ENCODE measurements at regions not wholly inside any gene's neighbourhood (a gene's known extent, or its start where the extent isn't known, plus 50 kb on each side); places are given as distances from the start of the nearest gene placed in this dataset.
A peak's percentile ranks its signal among the peaks of the same experiment; 100 is the strongest.
"Not testable (repeated sequence)": the region's sequence is repeated elsewhere in the genome, so short reads cannot be mapped to it uniquely, and the experiment has no call there.

DNA sequence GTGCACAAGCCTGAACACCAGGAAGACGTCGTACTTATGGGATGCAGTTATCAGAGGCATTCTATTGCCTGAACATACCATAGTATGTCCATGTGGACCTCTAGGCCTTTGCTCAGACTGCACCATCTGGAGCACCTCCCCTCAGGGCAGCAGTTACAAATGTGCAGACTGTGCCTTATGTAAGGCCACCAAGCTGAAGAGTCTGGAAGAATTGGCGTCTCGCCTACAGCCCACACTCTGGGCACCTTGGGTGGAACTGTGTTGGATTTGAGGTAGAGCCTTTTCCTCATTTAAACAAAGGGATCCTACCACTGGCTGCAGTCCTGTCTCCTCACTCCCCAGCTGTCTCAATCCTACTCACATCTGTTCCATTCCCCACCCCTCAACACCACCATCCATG is 204.3 kb upstream of the FRMD6 start:
- DNase-seq = no peak

DNA sequence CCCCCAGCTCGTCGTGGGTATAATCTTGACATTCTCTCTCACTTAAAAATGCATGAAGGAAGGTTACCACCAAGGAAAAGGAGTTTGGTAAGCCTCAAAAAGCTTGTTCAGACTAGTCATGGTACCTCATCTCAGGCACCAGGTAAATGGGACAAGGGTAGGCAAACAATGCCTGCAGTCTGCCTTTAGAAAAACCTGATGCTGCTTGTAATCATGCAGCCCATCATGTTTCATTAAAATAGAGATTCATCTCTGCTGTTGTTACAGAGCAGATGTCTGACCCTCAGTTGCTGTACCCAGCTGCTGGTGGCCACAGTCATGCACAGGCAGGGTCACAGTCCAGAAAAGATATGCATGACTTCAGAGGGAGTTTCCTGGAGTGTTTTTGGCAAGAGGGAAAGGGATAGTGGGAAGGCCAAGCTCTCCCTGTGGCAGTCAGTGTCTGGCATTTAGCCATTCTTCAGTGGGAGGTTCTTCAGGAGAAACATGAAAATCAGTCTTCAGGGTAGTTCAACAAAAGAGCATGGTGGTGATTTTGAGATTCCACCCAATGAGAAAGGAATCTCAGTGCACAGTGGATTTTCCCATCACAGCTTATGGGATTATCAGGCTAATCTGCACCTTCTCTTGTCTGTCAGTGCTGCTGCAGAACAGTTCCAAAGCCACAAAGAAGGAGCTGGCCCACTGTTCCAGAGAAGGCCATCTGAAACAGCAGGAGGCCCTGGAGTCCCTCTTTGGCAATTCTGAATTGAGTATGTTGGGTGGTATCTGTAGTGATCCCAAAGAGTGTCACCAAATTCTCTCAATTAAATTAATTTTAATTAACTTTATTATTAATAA is 202.7 kb upstream of the FRMD6 start:
- DNase-seq = peak; percentile 82

DNA sequence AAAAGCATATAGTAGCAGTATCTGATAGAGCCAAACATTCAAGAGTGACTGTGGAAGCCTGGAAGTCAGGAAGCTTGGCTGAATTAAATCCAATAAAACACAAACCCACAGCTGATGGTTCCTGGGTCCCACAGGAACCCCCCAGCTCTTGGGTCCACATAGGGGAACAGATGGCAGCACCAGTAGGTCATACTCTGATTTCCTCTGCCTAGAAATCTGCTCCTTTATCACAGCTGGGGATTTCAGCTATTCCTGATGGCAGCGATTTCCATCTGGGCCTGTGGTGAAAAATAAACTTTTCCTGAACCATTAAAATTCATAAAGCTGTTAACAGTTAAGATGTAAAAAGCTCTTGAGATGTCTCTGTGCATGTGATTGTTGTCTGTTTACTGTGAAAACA is 202.0 kb upstream of the FRMD6 start:
- DNase-seq = no peak

DNA sequence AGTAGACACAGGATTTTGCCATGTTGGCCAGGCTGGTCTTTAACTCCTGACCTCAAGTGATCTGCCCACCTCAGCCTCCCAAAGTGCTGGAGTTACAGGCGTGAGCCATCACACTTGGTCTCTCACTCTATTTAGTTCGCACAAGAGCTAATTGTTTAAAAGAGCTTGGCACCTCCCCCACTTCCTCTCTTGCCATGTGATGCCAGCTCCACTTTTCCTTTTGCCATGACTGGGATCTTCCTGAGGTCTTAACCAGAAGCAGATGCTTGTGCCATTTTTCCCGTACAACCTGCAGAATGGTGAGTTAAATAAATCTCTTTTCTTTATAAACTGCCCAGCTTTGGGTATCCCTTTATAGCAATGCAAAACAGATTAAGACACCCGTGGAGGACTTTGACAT is 200.1 kb upstream of the FRMD6 start:
- DNase-seq = no peak

DNA sequence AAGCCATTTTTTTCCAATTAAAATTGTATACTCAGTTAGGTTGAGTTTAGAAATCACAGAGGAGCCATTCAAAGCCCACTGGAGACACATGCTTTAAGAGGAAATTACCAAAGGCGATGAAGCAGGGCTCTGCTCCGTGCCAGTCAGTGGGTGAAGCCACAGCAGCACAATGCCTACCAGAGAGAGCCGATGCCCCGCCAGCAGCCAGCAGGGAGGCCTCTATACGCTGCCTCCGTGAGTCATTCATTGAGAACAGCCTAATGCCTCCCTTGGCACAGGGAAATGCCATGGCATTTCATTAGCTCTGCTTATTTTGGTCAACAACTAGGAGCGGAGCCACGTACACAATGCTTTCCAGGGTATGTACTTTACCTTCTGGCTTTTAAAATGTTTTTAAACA is 197.8 kb upstream of the FRMD6 start:
- no peak for DNase-seq

DNA sequence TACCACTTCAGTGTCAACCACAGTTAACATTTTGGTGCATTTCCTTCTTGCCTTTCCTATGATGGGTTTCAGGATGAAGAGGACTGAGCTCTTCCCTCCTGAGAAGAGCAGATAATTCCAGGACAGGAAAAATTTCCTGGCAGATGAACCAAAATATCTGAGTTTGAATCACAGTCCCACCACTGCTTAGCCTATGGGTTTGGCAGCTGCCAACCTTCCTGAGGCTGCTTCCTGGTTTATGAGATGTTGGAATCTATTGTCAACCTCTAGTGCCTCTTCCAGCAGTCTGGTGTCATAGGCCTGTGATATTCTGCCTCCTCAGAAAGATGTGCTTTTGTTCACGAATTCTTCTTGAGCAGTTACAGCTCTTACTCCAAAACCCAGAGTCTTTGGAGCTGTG is 197.4 kb upstream of the FRMD6 start:
- no peak for DNase-seq

DNA sequence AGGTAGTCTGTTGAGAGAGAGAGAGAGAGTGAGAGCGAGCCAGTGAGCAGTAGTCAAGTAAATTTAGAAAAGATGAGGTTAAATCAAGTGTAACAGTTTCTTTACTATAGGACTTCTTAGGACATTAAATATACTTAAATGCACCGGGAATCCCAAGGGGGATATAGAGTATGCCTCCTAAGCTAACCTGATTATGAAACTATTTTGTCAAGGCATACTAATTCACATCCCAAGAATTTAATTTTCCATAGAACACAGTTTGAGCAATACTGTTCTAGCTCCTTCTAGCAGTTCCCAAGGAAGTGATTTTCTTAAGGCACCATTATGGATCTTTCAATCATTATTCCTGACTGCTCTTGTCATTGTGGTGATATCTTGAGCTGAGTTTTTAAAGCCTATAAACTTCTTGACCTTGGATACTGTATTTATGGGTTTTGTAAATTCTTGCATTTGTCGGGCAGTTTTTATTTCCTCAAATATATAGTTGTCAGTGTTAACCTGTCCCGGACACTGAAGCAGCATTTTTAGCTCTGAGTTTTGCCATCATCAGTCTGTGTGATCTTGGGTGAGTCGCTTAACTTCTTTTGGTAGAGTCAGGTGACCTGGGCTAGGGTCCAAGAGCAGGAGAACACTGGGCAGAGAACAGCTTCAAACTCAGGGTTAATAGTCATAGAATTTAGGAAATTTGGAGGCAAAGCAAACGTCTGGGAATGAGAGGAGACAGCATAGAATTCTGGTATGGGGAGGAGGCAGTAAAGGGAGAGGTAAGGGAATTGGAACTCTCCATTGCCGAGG is 196.5 kb upstream of the FRMD6 start:
- no peak for DNase-seq

DNA sequence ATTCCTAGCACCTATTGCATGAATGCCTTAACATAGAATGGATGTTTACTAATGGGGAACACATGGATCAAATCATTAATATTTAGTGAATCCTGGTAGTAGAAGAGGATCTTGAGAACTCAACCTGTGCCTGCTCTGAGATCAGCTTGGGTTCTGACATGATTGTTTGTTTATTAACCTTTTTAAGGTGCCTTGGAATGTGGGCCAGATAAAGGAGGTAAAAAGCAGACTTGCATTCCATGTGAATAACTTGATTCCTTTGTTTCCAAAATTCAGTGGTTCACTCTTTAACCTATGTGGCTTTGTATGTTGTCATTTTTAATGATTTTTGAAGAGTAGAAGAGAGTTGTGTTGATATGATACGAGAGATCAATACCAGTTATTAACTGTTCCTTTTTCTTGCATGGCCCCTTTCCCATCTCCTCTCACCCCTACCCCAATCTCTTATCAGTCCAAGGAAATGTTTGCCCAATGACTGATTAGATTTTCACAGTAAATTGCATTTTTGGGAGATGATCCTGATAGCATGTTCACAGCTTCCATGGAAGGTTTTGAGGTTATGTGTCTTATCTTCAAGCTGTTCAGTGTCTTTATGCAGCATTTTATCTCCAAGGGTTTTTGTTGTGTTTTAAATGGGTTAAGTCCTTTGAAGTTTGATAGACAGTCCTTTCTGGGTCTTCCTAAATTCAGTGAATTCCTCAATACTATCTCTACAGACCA is 193.7 kb upstream of the FRMD6 start:
- DNase-seq = no peak

DNA sequence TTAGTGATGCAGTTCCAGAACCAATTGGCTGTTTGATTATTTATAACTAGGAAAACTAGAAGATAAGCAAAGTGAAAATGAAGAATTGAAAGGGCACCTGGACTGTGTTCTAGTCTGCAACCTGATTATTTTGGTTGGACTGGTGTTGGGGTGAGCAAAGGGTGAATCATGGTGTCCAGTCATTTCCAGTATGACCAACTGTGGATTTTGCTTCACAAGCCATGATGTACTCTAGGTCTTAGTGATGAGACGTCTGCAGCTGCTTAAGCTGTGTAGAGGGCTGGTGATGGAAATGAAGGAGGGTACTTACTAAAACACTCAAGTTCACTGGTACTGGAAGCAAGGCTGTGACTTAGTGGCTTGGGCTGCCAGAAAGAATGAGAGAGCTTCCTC is 193.2 kb upstream of the FRMD6 start:
- peak; percentile 97 for DNase-seq

DNA sequence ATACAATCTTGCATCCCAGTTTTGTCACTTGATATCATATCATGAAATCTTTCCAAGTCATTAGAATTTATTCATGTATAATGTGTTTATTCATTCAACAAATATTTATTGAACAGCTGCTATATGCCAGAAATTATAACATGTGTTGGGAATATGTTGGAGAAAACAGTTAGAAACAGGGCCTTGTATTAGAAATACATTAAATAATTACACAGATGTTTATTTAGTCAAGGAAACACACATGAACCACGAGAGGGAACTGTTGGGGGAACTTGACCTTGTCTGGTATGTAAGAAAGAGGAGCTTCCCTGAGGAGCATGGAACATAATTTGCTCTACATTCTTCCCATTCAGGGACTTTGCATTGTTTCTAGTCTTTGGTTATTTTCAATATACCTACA is 191.7 kb upstream of the FRMD6 start:
- DNase-seq = peak; percentile 66

DNA sequence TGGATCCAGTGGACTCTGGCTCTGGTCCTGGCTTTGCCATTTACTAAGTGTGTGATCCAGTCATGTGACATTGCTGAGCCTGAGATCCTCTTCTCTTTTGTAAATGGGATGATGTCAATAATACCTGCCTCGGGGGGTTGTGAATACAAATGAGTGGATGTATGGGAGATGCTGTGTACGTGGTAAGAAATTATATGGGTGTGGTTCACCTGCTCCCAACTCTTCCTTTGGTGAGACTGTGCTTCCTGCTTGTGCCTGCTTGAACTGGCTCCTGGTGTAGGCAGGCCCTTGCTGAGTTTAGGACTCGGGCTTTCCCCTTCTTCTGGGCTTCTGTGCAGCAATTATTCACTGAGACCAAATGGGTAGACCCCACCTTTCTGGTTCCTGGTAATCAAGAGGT is 189.5 kb upstream of the FRMD6 start:
- no peak for DNase-seq

DNA sequence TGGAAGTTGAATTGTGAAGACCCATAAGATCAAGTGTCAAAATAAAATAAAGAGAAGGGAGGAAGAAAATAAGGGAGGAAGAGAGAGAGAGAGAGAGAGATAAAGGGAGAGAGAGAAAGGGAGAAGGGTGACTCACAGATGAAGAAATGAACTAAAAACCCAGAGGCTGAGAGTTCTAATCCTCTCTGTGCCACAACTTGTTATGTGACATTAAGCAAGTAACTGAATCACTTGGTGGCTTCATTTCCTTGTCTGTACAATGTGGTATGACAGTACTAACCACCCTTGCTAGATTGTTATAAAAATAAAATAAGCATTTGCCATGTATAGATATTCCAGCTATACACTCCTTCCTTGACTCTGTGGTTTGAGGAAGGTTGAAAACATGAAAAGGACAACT is 189.0 kb upstream of the FRMD6 start:
- DNase-seq = no peak

DNA sequence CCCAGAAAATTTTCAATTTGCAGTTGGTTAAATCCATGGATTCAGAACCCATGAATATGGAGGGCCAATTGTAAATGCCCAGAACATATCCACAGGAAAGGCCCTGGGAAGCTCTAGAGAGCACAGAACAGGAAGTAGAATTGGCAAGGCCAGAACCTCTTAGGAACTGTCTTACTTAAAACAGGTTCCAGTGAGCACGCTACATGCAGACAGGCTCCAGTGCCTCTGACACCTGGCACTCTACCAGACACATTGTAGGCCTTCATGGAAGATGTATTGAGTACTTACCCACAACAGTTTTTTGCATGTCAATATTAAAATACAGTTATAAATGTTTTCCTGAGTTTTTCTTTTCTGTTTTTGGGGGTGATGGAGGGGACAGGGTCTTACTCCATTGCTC is 188.2 kb upstream of the FRMD6 start:
- DNase-seq = no peak

DNA sequence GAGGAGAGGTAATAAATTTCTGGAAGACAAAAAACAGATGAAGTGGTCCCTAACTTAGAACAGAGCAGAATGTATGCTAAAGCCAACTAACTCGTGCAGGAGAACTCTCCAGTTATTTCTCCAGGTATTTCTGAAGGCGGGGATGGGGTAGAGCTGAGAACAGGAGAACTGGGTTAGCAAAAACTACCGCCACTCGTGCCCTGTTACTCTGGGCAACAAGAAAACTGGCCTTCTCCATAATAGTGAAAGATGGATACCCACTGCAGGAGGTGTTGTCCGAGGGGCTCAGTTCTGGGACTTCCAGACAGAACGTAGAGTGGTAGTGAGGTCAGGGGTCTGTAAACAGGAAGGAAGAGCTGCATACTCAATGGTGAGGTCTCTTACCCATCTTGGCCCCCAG is 187.3 kb upstream of the FRMD6 start:
- no peak for DNase-seq

DNA sequence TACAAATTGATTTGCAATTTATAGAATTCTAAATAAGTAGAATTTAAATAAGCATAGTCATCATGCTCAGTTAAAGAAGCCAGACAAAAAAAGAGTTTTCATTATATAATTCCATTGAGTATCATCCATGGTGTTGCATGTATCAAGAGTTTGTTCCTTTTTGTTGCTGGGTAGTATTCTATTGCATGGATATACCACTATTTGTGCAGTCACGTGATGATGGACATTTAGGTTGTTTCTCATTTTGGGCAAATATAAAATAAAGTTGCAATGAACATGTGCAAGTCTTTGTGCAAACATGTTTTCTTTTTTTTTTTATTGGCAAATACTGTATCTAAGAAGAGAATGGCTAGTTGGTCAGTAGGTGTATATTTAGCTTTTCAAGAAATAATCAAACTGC is 186.2 kb upstream of the FRMD6 start:
- DNase-seq = no peak

DNA sequence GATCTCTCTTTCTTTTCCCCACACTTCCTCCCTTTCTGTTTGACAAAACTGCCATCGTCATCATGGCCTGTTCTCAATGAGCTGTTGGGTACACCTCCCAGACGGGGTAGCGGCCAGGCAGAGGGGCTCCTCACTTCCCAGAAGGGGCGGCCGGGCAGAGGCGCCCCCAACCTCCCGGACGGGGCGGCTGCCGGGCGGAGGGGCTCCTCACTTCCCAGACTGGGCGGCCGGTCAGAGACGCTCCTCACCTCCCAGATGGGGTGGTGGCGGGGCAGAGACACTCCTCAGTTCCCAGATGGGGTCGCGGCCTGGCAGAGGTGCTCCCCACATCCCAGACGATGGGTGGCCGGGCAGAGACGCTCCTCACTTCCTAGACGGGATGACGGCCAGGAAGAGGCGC is 184.3 kb upstream of the FRMD6 start:
- not testable (repeated sequence) for DNase-seq

DNA sequence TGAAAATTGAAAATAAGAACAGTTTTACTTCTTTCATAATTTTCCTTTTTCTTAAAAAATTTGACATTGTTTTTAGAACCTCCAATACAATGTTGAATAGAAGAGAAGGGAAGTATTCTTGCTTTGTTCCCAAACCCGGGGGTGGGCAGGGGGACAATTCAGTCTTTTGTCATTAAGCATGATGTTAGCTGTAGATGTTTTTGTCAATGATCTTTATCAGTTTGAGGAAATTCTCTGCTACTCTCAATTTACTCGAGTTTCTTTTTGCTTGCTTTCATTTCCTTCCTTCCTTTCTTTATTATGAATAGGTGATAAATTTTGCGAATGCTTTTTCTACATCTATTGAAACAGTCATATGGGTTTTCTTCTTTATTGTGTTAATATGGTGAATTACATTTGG is 183.2 kb upstream of the FRMD6 start:
- DNase-seq = no peak

DNA sequence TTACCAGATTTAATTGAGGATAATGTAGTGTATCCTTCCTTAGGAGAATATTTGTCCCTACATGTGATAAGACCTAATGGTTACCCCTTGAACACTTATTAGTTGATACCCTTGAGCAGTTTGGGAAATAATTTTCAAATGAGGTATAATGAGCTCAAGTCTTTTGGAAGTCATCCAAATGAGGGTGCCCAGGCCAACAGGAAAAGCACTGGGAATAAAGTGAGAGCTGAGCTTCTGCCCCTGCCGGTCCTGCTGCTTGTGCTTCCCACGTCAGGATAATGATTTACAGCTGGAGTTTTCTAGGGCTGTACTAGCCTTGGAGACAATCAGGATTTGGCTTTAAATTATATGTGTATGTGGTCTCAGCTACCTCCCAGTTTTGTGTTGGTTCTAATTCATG is 178.8 kb upstream of the FRMD6 start:
- DNase-seq = no peak

DNA sequence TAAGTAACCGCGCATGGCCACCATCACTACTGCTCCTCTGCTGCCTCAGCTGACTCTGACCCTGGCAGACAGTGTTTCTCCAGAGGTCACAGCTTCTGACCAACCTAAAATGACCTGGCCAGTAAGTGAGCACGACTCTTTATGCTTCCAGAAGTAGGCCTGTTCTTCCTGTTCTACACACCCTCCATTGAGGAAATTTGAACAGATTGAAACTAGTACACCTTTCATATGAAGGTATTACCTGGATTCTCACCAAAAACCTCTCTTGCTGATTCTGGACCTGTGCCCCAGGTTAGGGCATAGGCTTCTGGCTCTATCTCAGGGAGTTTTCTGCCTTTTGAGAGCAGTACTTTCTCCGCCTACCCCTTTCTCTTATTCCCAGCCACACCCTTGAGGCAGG is 178.4 kb upstream of the FRMD6 start:
- no peak for DNase-seq

DNA sequence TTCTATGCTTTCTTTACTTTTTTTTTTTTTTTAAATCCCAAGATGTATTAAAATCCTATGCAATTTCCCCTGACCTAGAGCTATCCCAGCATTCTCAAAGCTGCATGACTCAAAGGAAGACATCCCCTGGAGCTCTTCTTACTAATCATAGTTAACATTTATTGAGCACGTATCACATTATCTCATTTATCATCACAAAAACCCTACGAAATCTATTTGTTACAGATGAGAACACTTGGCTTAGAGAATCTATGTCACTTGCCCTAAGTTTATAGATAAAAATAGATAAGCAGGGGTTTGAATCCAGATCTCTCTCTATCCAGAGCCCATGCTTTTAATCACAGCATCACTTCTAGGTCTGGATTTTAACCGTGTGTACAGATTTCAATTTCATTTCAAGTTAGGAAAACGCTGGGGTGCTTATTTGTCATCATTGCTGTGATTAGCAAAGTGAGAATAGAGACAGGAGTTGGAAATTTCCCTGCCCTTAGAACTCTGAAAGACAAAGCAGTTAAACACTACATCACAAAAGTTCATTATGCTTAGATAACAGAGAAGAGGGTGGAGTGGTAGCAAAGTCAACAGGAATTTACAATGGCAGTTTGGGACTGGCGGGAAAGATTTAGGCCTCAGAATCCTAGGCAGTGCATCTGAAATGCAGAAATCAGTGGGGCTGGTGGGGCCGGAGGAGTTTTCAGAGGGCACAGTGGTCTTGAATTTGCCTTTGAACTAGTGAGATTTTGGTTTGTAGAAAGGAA is 177.7 kb upstream of the FRMD6 start:
- peak; percentile 59 for DNase-seq

DNA sequence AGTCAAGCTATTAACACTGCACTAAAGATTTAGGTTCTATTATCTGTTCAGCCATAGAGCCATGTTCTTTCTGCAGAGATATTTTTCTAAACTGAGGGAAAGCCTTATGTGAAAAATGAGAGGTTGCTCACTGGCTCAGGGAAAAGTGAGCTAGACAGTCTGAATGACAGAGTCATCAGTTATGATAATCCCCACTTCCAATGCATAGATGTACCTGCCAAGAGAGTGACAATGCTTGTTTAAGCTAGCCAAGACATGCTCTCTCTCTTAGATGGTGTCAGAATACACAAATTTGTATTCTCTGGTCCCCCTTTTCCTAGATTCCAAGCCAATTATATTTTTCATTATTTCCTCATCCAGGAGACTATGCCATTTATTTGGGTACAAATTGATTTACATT is 176.9 kb upstream of the FRMD6 start:
- no peak for DNase-seq

DNA sequence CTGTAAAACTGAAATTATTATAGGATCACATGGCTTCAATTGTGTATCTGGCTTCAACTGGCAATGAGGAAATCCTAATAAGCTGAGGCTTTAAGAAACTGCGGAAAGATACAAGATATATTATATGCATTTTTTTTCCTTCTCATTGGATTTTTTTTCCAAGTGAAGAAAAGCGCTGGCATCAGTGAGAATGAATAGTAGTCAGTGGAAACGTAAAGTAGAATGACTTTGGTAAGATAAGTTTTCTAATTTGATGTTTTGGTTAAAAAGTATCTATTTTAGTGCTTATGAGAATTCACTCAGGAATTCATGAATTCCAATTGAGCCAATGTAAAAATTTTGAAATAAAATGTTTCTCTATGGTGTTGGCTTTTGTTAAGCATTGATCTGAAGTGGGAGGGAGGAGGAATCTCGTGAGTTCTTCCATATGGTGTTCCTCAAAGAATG is 173.5 kb upstream of the FRMD6 start:
- no peak for DNase-seq

Measured in HCEC 1CT (cell line).